Hepatocyte (in vitro differentiated cells): ENCODE measurements at regions not wholly inside any gene's neighbourhood (a gene's known extent, or its start where the extent isn't known, plus 50 kb on each side); places are given as distances from the start of the nearest gene placed in this dataset.

Experiments used
- DNase-seq: peaks from one replicate; pipeline ENCODE4 v3.0.0-alpha.2; 2016; ENCODE audit warnings: low spot score
- H2AFZ ChIP-seq: fragments of 200-600 bp; sonication (generic); 2 replicates; pipeline ENCODE4 v1.6.0; 2016; ENCODE audit warnings: antibody characterized with exemption, mild to moderate bottlenecking
- H3K27ac ChIP-seq: fragments of 200-600 bp; sonication (generic); 2 replicates; pipeline ENCODE4 v1.5.1; 2016; ENCODE audit warnings: mild to moderate bottlenecking
- H3K27me3 ChIP-seq: fragments of 200-600 bp; sonication (generic); 2 replicates; pipeline ENCODE4 v1.6.1; 2016
- H3K36me3 ChIP-seq: fragments of 200-600 bp; sonication (generic); replicated peaks from 2 replicates; pipeline ENCODE4 v1.5.1; 2016; ENCODE audit warnings: low read depth; ENCODE audit not compliant: insufficient read depth
- H3K4me1 ChIP-seq: fragments of 200-600 bp; sonication (generic); 2 replicates; pipeline ENCODE4 v1.5.1; 2016; ENCODE audit warnings: mild to moderate bottlenecking, moderate library complexity; ENCODE audit not compliant: insufficient read depth
- H3K4me2 ChIP-seq: fragments of 200-600 bp; sonication (generic); 2 replicates; pipeline ENCODE4 v1.6.0; 2016
- H3K4me3 ChIP-seq: fragments of 200-600 bp; sonication (generic); 2 replicates; pipeline ENCODE4 v1.5.1; 2016; ENCODE audit warnings: mild to moderate bottlenecking
- H3K79me2 ChIP-seq: fragments of 200-600 bp; sonication (generic); 2 replicates; pipeline ENCODE4 v1.6.0; 2017; ENCODE audit warnings: mild to moderate bottlenecking
- H3K9me2 ChIP-seq: fragments of 200-600 bp; sonication (generic); replicated peaks from 2 replicates; pipeline ENCODE4 v1.6.0; 2017; ENCODE audit warnings: mild to moderate bottlenecking; ENCODE audit not compliant: insufficient read depth
- H3K9me3 ChIP-seq: fragments of 200-600 bp; sonication (generic); 2 replicates; pipeline ENCODE4 v1.5.1; 2016; ENCODE audit warnings: low read depth, mild to moderate bottlenecking
- H4K20me1 ChIP-seq: fragments of 200-600 bp; sonication (generic); 2 replicates; pipeline ENCODE4 v1.6.0; 2016; ENCODE audit warnings: mild to moderate bottlenecking; ENCODE audit not compliant: insufficient read depth, poor library complexity, severe bottlenecking
- EZH2 ChIP-seq: fragments of 200-600 bp; sonication (generic); IDR thresholded peaks from 2 replicates; pipeline ENCODE4 v1.6.1; 2016; ENCODE audit warnings: antibody characterized with exemption, mild to moderate bottlenecking, borderline replicate concordance
- EZH2phosphoT487 ChIP-seq: fragments of 200-600 bp; sonication (generic); IDR thresholded peaks from one replicate; pipeline ENCODE4 v1.6.1; 2018; ENCODE audit warnings: antibody characterized with exemption, mild to moderate bottlenecking, low read depth, moderate library complexity; ENCODE audit not compliant: unreplicated experiment, severe bottlenecking
- WGBS: methylation state at CpG from one replicate; pipeline ENCODE4 v1.1.6; 2016; ENCODE audit warnings: low lambda C conversion rate; ENCODE audit errors: missing lambda C conversion rate; 5-methylcytosine and 5-hydroxymethylcytosine counted together
- TF ChIP-seq, protein P1 (sequence below): fragments of 200-600 bp; sonication (generic); IDR thresholded peaks from 2 replicates; pipeline ENCODE4 v1.5.1; 2016; ENCODE audit warnings: antibody characterized with exemption, mild to moderate bottlenecking; ENCODE audit not compliant: poor library complexity

- Histone ChIP-seq H3K9me2 (no peaks in the 10 kb centered on the region), H3K36me3 (no peaks in the 10 kb centered on the region), H3K27me3 (no peaks in the 10 kb centered on the region), H3K4me3 (no peak overlapping the region), H3K4me2 (no peak overlapping the region), H3K79me2 (no peaks in the 10 kb centered on the region), H4K20me1 (no peaks in the 10 kb centered on the region), H3K4me1 (peaks cover 16% of the 10 kb centered on the region), H2AFZ (no peak overlapping the region), H3K9me3 (no peaks in the 10 kb centered on the region), H3K27ac (no peak overlapping the region)
- 95% methylated on average over 1 of the region's 1 CpG for WGBS
- no peak for DNase-seq
- TF ChIP-seq EZH2phosphoT487: no peak
- no peak for TF ChIP-seq EZH2
- TF ChIP-seq, protein P1, sequence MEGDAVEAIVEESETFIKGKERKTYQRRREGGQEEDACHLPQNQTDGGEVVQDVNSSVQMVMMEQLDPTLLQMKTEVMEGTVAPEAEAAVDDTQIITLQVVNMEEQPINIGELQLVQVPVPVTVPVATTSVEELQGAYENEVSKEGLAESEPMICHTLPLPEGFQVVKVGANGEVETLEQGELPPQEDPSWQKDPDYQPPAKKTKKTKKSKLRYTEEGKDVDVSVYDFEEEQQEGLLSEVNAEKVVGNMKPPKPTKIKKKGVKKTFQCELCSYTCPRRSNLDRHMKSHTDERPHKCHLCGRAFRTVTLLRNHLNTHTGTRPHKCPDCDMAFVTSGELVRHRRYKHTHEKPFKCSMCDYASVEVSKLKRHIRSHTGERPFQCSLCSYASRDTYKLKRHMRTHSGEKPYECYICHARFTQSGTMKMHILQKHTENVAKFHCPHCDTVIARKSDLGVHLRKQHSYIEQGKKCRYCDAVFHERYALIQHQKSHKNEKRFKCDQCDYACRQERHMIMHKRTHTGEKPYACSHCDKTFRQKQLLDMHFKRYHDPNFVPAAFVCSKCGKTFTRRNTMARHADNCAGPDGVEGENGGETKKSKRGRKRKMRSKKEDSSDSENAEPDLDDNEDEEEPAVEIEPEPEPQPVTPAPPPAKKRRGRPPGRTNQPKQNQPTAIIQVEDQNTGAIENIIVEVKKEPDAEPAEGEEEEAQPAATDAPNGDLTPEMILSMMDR: no peak
These were observed 181.6 kb downstream of the KTN1 start for GRCh38 chr14:55761651-55762050.

DNA sequence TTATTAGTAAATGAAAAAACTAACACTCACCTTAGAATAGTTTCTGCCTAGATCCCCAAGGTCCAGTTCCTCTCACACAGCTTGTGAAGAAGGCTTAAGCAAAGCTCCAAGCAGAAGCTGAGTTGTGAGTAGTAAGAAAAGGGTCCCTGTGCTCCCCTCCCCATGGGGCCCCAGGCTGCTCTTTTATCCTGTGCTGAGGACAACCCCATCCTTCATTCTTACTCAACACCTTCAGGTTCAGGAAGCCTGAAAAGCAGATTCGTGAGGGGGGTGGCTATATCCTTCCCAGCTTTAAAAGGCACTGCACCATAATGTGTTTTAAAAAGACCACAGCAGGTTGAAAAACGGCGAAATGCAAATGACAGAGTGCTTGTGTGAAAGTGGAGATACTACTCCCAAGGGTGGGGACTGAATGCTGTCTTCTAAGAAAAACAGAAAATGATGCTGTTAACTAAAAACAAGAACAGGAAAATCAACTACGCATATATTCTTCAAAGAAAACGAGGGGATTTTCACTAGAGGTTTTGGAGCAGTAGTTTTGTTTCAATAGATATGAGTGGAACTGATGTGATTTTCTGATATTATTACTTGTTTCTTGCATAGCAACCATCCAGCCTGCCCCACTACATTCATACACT lies 182.7 kb downstream of the KTN1 start:
- Histone ChIP-seq H2AFZ (no peak overlapping the region), H3K27me3 (no peaks in the 10 kb centered on the region), H3K4me1 (peaks cover 16% of the 10 kb centered on the region), H3K36me3 (no peaks in the 10 kb centered on the region), H3K9me2 (no peaks in the 10 kb centered on the region), H4K20me1 (no peaks in the 10 kb centered on the region), H3K79me2 (no peaks in the 10 kb centered on the region), H3K27ac (no peak overlapping the region), H3K4me2 (no peak overlapping the region), H3K9me3 (no peaks in the 10 kb centered on the region), H3K4me3 (no peak overlapping the region)
- WGBS: 69% methylated on average over 5 of the region's 5 CpGs
- no peak for DNase-seq
- TF ChIP-seq, protein P1: no peak
- no peak for TF ChIP-seq EZH2phosphoT487
- no peak for TF ChIP-seq EZH2

DNA sequence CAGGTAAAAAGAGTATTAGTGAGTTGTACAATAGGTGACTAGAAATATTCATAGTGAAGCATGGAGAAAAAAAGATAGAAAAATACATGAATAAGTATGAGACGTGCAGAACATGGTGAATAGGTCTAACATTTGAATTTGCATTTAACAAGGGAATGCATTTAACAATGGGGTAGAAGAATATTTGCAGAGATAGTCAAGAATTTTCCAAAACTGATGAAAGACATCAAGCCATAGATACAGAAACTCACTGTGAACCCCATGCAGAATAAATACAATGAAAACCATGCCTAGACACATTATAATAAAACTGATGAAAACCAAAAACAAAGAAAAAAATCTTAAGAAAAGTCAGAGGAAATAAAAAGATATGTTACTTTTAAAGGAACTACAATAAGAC lies 184.8 kb downstream of the KTN1 start:
- H3K27me3 ChIP-seq: no peaks in the 10 kb centered on the region
- H3K4me2 ChIP-seq: no peak overlapping the region
- H4K20me1 ChIP-seq: no peaks in the 10 kb centered on the region
- H3K4me1 ChIP-seq: no peaks in the 10 kb centered on the region
- WGBS: 79% methylated on average over 1 of the region's 1 CpG
- no peak overlapping the region for H3K4me3 ChIP-seq
- H3K79me2 ChIP-seq: no peaks in the 10 kb centered on the region
- no peaks in the 10 kb centered on the region for H3K9me2 ChIP-seq
- H3K9me3 ChIP-seq: no peaks in the 10 kb centered on the region
- H2AFZ ChIP-seq: no peak overlapping the region
- H3K36me3 ChIP-seq: no peaks in the 10 kb centered on the region
- TF ChIP-seq, protein P1: no peak
- TF ChIP-seq EZH2 (no peak), EZH2phosphoT487 (no peak)
- DNase-seq: no peak
- no peak overlapping the region for H3K27ac ChIP-seq

- no peak for TF ChIP-seq EZH2
- TF ChIP-seq, protein P1: no peak
- TF ChIP-seq EZH2phosphoT487: no peak
- 97% methylated on average over 22 of the region's 22 CpGs for WGBS
- H3K79me2 ChIP-seq: no peaks in the 10 kb centered on the region
- H3K4me3 ChIP-seq: no peak overlapping the region
- H3K36me3 ChIP-seq: no peaks in the 10 kb centered on the region
- no peaks in the 10 kb centered on the region for H3K27me3 ChIP-seq
- DNase-seq: no peak
- H4K20me1 ChIP-seq: no peaks in the 10 kb centered on the region
- no peak overlapping the region for H3K4me2 ChIP-seq
- no peaks in the 10 kb centered on the region for H3K9me2 ChIP-seq
- H2AFZ ChIP-seq: no peak overlapping the region
- no peak overlapping the region for H3K27ac ChIP-seq
- H3K4me1 ChIP-seq: no peaks in the 10 kb centered on the region
- H3K9me3 ChIP-seq: no peaks in the 10 kb centered on the region
These were observed 186.1 kb downstream of the KTN1 start for GRCh38 chr14:55766071-55766470.
